GM23338 (cell line): ENCODE measurements at regions not wholly inside any gene's neighbourhood (a gene's known extent, or its start where the extent isn't known, plus 50 kb on each side); places are given as distances from the start of the nearest gene placed in this dataset.

Source experiments
- ATAC-seq: fragments of 200-7000 bp; cut with Tn5 transposase; 3 replicates; pipeline ENCODE4 v1.9.1; 2020
- DNase-seq: peaks from one replicate; pipeline ENCODE4 v3.0.0-alpha.2; 2015; ENCODE audit warnings: low spot score
- H2AFZ ChIP-seq: fragments of 200-600 bp; sonication (generic); 2 replicates; pipeline ENCODE4 v1.8.0; 2016; ENCODE audit warnings: antibody characterized with exemption, mild to moderate bottlenecking, moderate library complexity
- H3F3A ChIP-seq: fragments of 200-600 bp; sonication (generic); replicated peaks from 2 replicates; pipeline ENCODE4 v1.8.0; 2017; ENCODE audit warnings: antibody characterized with exemption, mixed run types, low read depth
- H3K27ac ChIP-seq: fragments of 200-600 bp; sonication (generic); 2 replicates; pipeline ENCODE4 v1.6.1; 2016; ENCODE audit warnings: low read depth
- H3K27me3 ChIP-seq: fragments of 200-600 bp; sonication (generic); 2 replicates; pipeline ENCODE4 v1.8.0; 2016; ENCODE audit warnings: mild to moderate bottlenecking, mixed run types, moderate library complexity; ENCODE audit not compliant: insufficient read depth
- H3K36me3 ChIP-seq: fragments of 200-600 bp; sonication (generic); 2 replicates; pipeline ENCODE4 v1.8.0; 2016; ENCODE audit warnings: mild to moderate bottlenecking; ENCODE audit not compliant: insufficient read depth
- H3K4me1 ChIP-seq: fragments of 200-600 bp; sonication (generic); 2 replicates; pipeline ENCODE4 v1.8.0; 2016; ENCODE audit warnings: mild to moderate bottlenecking, moderate library complexity; ENCODE audit not compliant: insufficient read depth
- H3K4me2 ChIP-seq: fragments of 200-600 bp; sonication (generic); 2 replicates; pipeline ENCODE4 v1.7.1; 2017; ENCODE audit warnings: mixed run types
- H3K4me3 ChIP-seq: fragments of 200-600 bp; sonication (generic); 2 replicates; pipeline ENCODE4 v1.6.1; 2016; ENCODE audit warnings: mixed run types
- H3K79me2 ChIP-seq: fragments of 200-600 bp; sonication (generic); replicated peaks from 2 replicates; pipeline ENCODE4 v1.8.0; 2017; ENCODE audit warnings: mild to moderate bottlenecking; ENCODE audit not compliant: insufficient read depth
- H3K9me2 ChIP-seq: fragments of 200-600 bp; sonication (generic); 2 replicates; pipeline ENCODE4 v1.8.0; 2017; ENCODE audit not compliant: insufficient read depth
- H4K20me1 ChIP-seq: fragments of 200-600 bp; sonication (generic); replicated peaks from 2 replicates; pipeline ENCODE4 v1.8.0; 2017; ENCODE audit warnings: mild to moderate bottlenecking; ENCODE audit not compliant: insufficient read depth
- H3K27ac Mint-ChIP-seq: 2 replicates; pipeline ENCODE4 v1.8.0; 2020; ENCODE audit warnings: inconsistent platforms, mild to moderate bottlenecking, moderate library complexity, mixed read lengths
- H3K27me3 Mint-ChIP-seq: 3 replicates; pipeline ENCODE4 v1.8.0; 2022; ENCODE audit warnings: low read depth, mild to moderate bottlenecking, moderate library complexity, mixed read lengths, inconsistent platforms; ENCODE audit not compliant: insufficient read depth, poor library complexity
- H3K36me3 Mint-ChIP-seq: 3 replicates; pipeline ENCODE4 v1.8.0; 2021; ENCODE audit warnings: low read depth, mild to moderate bottlenecking, inconsistent platforms, moderate library complexity, mixed read lengths
- H3K4me1 Mint-ChIP-seq: 3 replicates; pipeline ENCODE4 v1.8.0; 2020; ENCODE audit warnings: mild to moderate bottlenecking, inconsistent platforms, mixed read lengths
- H3K4me3 Mint-ChIP-seq: 3 replicates; pipeline ENCODE4 v1.8.0; 2021; ENCODE audit warnings: moderate library complexity, mild to moderate bottlenecking, inconsistent platforms, mixed read lengths
- H3K9me3 Mint-ChIP-seq: 3 replicates; pipeline ENCODE4 v1.8.0; 2020; ENCODE audit warnings: moderate library complexity, mild to moderate bottlenecking, inconsistent platforms, mixed read lengths
- CTCF ChIP-seq, 2 experiments: fragments of 200-600 bp in 1 of 2; sonication (generic) in 1 of 2; conservative IDR thresholded peaks; 2 replicates each; pipeline versions ENCODE4 v1.5.1 to v1.6.1; 2016 to 2017; ENCODE audit warnings: antibody characterized with exemption in 2 of 2, low read depth in 2 of 2, mild to moderate bottlenecking in 2 of 2, moderate library complexity in 1 of 2
- ETS1 ChIP-seq: IDR thresholded peaks from 2 replicates; pipeline ENCODE4 v1.6.1; 2016; ENCODE audit warnings: antibody characterized with exemption
- EZH2 ChIP-seq: fragments of 200-600 bp; sonication (generic); IDR thresholded peaks from one replicate; pipeline ENCODE4 v1.8.0; 2017; ENCODE audit warnings: antibody characterized with exemption, mild to moderate bottlenecking, low read depth; ENCODE audit not compliant: unreplicated experiment
- EZH2phosphoT487 ChIP-seq: fragments of 200-600 bp; sonication (generic); IDR thresholded peaks from one replicate; pipeline ENCODE4 v1.8.1; 2018; ENCODE audit warnings: antibody characterized with exemption; ENCODE audit not compliant: unreplicated experiment
- POLR2AphosphoS5 ChIP-seq: IDR thresholded peaks from 2 replicates; pipeline ENCODE4 v1.6.1; 2016; ENCODE audit warnings: antibody characterized with exemption, low read depth
- ZNF462 ChIP-seq: fragments of 250-450 bp; sonication (Bioruptor Pico); IDR thresholded peaks from 2 replicates; pipeline ENCODE4 v1.5.0; 2020; ENCODE audit warnings: mild to moderate bottlenecking, moderate library complexity

GRCh38 chr13:70964874-70965273 lies 856.6 kb upstream of the KLHL1 start (continued):
- TF ChIP-seq ZNF462 (CRISPR knock-in tag) (no peak), POLR2AphosphoS5 (no peak), ETS1 (no peak), EZH2 (no peak), EZH2phosphoT487 (no peak)

GRCh38 chr13:70964124-70964523 lies 855.9 kb upstream of the KLHL1 start:
- Histone ChIP-seq H3K4me1 (no peaks in the 10 kb centered on the region), H3K9me2 (no peaks in the 10 kb centered on the region), H3K27me3 (no peaks in the 10 kb centered on the region), H3K4me3 (no peak overlapping the region), H3K79me2 (no peaks in the 10 kb centered on the region), H3K36me3 (no peaks in the 10 kb centered on the region), H3K27ac (no peak overlapping the region), H2AFZ (no peak overlapping the region), H3K4me2 (no peak overlapping the region), H3F3A (no peaks in the 10 kb centered on the region), H4K20me1 (no peaks in the 10 kb centered on the region; the same call in 1 of the 2 replicates)
- H3K27me3 Mint-ChIP-seq = no peaks in the 10 kb centered on the region
- TF ChIP-seq EZH2phosphoT487 = no peak
- TF ChIP-seq CTCF (conservative IDR thresholded peaks at IDR 0.05; ENCODE audit: low read depth in 2 of 2) = peak; percentile 46 to 69
- H3K9me3 Mint-ChIP-seq = no peaks in the 10 kb centered on the region
- no peaks in the 10 kb centered on the region for H3K36me3 Mint-ChIP-seq
- H3K4me3 Mint-ChIP-seq = no peak overlapping the region
- H3K4me1 Mint-ChIP-seq = no peaks in the 10 kb centered on the region
- DNase-seq (no peak), ATAC-seq (no peak)
- H3K27ac Mint-ChIP-seq = no peak overlapping the region
